ENCODE measurements at regions not wholly inside any gene's neighbourhood (a gene's known extent, or its start where the extent isn't known, plus 50 kb on each side); places are given as distances from the start of the nearest gene placed in this dataset.

GRCh38 chr5:123753937-123754891 lies 242.2 kb downstream of the CSNK1G3 start:
- no peak for TF ChIP-seq CTCF (IDR thresholded peaks at IDR 0.05)
- Histone ChIP-seq H3K4me3 (no peak overlapping the region), H3K27ac (peak overlapping the region in 1 of 2 donors; percentile 47)
- no peak for DNase-seq (ENCODE audit: low spot score)

GRCh38 chr5:123753180-123753936 lies 241.4 kb downstream of the CSNK1G3 start:
- no peak overlapping the region for H3K27ac ChIP-seq
- TF ChIP-seq CTCF (IDR thresholded peaks at IDR 0.05), result no peak
- no peak overlapping the region for H3K4me3 ChIP-seq
- no peak for DNase-seq (ENCODE audit: low spot score)

GRCh38 chr5:123752552-123753179 lies 240.7 kb downstream of the CSNK1G3 start:
- TF ChIP-seq CTCF (IDR thresholded peaks at IDR 0.05), result no peak
- no peak overlapping the region for H3K4me3 ChIP-seq
- H3K27ac ChIP-seq, result peak overlapping the region in 1 of 2 donors; percentile 54
- no peak for DNase-seq (ENCODE audit: low spot score)

DNA sequence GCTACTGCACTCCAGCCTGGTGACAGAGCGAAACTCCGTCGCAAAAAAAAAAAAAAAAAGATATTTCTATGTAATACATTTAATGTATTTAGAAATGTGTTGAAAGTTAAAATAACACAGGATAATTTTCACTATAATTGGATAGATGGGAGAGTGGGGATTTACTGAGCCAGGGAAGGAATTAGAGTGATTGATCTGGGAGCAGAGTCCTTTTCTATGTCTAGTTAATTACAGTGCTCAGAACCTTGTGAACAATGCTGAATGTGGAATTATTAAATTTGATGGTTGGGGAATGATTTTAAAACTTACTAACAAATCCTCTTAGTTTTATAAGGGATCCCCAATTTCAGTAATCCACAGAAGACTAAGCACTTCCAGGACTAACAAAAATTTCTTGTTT lies 239.7 kb downstream of the CSNK1G3 start:
- Histone ChIP-seq H3K27ac (no peak overlapping the region), H3K4me3 (no peak overlapping the region)
- no peak for DNase-seq (ENCODE audit: low spot score)
- no peak for TF ChIP-seq CTCF (IDR thresholded peaks at IDR 0.05)

DNA sequence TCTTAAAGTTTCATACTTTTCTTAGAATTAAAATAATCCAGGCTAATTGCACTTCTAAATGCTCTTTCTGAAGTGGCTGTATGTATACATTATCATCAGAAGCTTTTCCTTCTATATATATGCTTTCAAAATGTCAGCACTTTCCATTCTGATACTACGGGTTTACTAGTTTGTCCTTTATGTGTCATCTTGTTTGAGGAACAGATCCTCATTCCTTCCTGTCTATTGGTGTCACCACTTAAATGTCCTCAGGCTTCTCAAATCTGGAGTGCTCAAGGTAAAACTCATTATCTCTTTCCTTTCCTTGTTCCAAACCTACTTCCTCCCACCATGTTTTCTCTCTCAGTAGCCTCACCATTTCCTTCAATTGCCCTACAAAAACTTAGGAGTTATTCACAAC lies 236.3 kb downstream of the CSNK1G3 start:
- no peak for TF ChIP-seq CTCF (IDR thresholded peaks at IDR 0.05)
- H3K27ac ChIP-seq, result no peak overlapping the region
- no peak overlapping the region for H3K4me3 ChIP-seq
- DNase-seq (ENCODE audit: low spot score), result no peak

- DNase-seq (ENCODE audit: low spot score), result no peak
These were observed 234.8 kb downstream of the CSNK1G3 start for GRCh38 chr5:123746683-123747360.

More at GRCh38 chr5:123746683-123747360, 234.8 kb downstream of the CSNK1G3 start:
- no peak for TF ChIP-seq CTCF (IDR thresholded peaks at IDR 0.05)
- H3K27ac ChIP-seq, result no peak overlapping the region
- H3K4me3 ChIP-seq, result no peak overlapping the region
